ENCODE measurements at regions not wholly inside any gene's neighbourhood (a gene's known extent, or its start where the extent isn't known, plus 50 kb on each side); places are given as distances from the start of the nearest gene placed in this dataset.

- TF ChIP-seq, protein P1, sequence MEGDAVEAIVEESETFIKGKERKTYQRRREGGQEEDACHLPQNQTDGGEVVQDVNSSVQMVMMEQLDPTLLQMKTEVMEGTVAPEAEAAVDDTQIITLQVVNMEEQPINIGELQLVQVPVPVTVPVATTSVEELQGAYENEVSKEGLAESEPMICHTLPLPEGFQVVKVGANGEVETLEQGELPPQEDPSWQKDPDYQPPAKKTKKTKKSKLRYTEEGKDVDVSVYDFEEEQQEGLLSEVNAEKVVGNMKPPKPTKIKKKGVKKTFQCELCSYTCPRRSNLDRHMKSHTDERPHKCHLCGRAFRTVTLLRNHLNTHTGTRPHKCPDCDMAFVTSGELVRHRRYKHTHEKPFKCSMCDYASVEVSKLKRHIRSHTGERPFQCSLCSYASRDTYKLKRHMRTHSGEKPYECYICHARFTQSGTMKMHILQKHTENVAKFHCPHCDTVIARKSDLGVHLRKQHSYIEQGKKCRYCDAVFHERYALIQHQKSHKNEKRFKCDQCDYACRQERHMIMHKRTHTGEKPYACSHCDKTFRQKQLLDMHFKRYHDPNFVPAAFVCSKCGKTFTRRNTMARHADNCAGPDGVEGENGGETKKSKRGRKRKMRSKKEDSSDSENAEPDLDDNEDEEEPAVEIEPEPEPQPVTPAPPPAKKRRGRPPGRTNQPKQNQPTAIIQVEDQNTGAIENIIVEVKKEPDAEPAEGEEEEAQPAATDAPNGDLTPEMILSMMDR (IDR thresholded peaks at IDR 0.05), result no peak
- TF ChIP-seq POLR2AphosphoS5 (IDR thresholded peaks at IDR 0.05) (no peak), POLR2A (IDR thresholded peaks at IDR 0.05) (no peak)
These were observed 308.2 kb upstream of the ADAMTS9 start for GRCh38 chr3:64995857-64996551.

Data from transverse colon (tissue), 4 donors.